Endothelial cell of umbilical vein (primary cell): ENCODE measurements at regions not wholly inside any gene's neighbourhood (a gene's known extent, or its start where the extent isn't known, plus 50 kb on each side); places are given as distances from the start of the nearest gene placed in this dataset.

Experiments used
- BruUV-seq: library from RNA; stranded (reverse); fragments of 400-500 nt; replicated peaks from 2 replicates; lab custom pipeline; 2021; lab: Mats Ljungman, UMichigan
- CTCF ChIA-PET: fragments of 300-600, 350-600 bp; sonication (Branson Sonifier 250); formaldehyde crosslinking; loops from one replicate; lab custom pipeline; 2021; ENCODE audit warnings: antibody characterized with exemption, inconsistent platforms; lab: Charles Lee
- POLR2A ChIA-PET: fragments of 300-600, 350-600 bp; sonication (Branson Sonifier 250); formaldehyde crosslinking; loops from one replicate; lab custom pipeline; 2021; ENCODE audit warnings: antibody characterized with exemption, inconsistent platforms; lab: Charles Lee
- DNase-seq: peaks from one replicate; pipeline ENCODE4 v3.0.0-alpha.2; 2011; ENCODE audit warnings: low read depth, low spot score
- FAIRE-seq: peaks from 2 replicates; lab custom pipeline; 2011; peaks lifted over from hg19 to GRCh38; lab: Jason Lieb, UNC
- H2AFZ ChIP-seq: 2 replicates; pipeline ENCODE4 v1.6.0; 2012; ENCODE audit warnings: low read depth, low read length, control low read depth, inconsistent platforms
- H3K27ac ChIP-seq: 2 replicates; pipeline ENCODE4 v1.5.1; 2011; ENCODE audit warnings: low read depth, mild to moderate bottlenecking, control low read depth, low read length, moderate library complexity; ENCODE audit not compliant: insufficient read depth
- H3K27me3 ChIP-seq, 2 experiments: 2 replicates each; pipeline versions ENCODE4 v1.6.0 to v1.6.1; 2011; ENCODE audit warnings: low read length in 2 of 2, mixed read lengths in 1 of 2; ENCODE audit not compliant: control insufficient read depth in 2 of 2, insufficient read depth in 2 of 2
- H3K36me3 ChIP-seq, 2 experiments: 2 replicates in 1 of 2; 3 replicates in 1 of 2; pipeline ENCODE4 v1.5.1; 2011; ENCODE audit warnings: low read length in 2 of 2, mild to moderate bottlenecking in 1 of 2, moderate library complexity in 1 of 2; ENCODE audit not compliant: control insufficient read depth in 2 of 2, insufficient read depth in 2 of 2; ENCODE audit errors: extremely low read depth in 1 of 2
- H3K4me1 ChIP-seq: 3 replicates; pipeline ENCODE4 v1.5.1; 2011; ENCODE audit warnings: mild to moderate bottlenecking, low read length; ENCODE audit not compliant: control insufficient read depth, insufficient read depth; ENCODE audit errors: extremely low read depth
- H3K4me2 ChIP-seq: 2 replicates; pipeline ENCODE4 v1.6.1; 2011; ENCODE audit warnings: low read length, control low read depth, mixed read lengths; ENCODE audit not compliant: insufficient read depth
- H3K4me3 ChIP-seq, 3 experiments: fragments of 200-600 bp in 1 of 3; sonication (generic), shearing (Covaris generic) in 1 of 3; replicated peaks in 1 of 3; 2 replicates each; pipeline ENCODE4 v1.5.1; 2011 to 2016; ENCODE audit warnings: control low read depth in 3 of 3, low read length in 3 of 3, mild to moderate bottlenecking in 2 of 3, inconsistent platforms in 1 of 3, low read depth in 1 of 3, moderate library complexity in 1 of 3; ENCODE audit not compliant: insufficient read depth in 1 of 3
- H3K79me2 ChIP-seq: 2 replicates; pipeline ENCODE4 v1.6.0; 2012; ENCODE audit warnings: low read length, inconsistent platforms; ENCODE audit not compliant: control insufficient read depth, insufficient read depth
- H3K9ac ChIP-seq: replicated peaks from 2 replicates; pipeline ENCODE3; 2011; ENCODE audit warnings: low read length, control low read depth; ENCODE audit not compliant: insufficient read depth; ENCODE audit errors: extremely low read depth
- H3K9me1 ChIP-seq: replicated peaks from 3 replicates; pipeline ENCODE4 v1.6.0; 2011; ENCODE audit warnings: mild to moderate bottlenecking, low read length; ENCODE audit not compliant: control insufficient read depth, insufficient read depth; ENCODE audit errors: extremely low read depth
- H3K9me3 ChIP-seq: replicated peaks from 2 replicates; pipeline ENCODE4 v1.5.1; 2012; ENCODE audit warnings: low read length, inconsistent platforms; ENCODE audit not compliant: control insufficient read depth, insufficient read depth
- H4K20me1 ChIP-seq: replicated peaks from 2 replicates; pipeline ENCODE3; 2011; ENCODE audit warnings: mild to moderate bottlenecking, low read length; ENCODE audit not compliant: control insufficient read depth, insufficient read depth; ENCODE audit errors: extremely low read depth
- CTCF ChIP-seq, 2 donors: IDR thresholded peaks; 1 replicate in 1 of 2; 2 replicates in 1 of 2; pipeline ENCODE4 v1.5.1; 2011; ENCODE audit warnings: low read length in 2 of 2, mild to moderate bottlenecking in 2 of 2, moderate library complexity in 2 of 2, control low read depth in 1 of 2, inconsistent platforms in 1 of 2, low read depth in 1 of 2; ENCODE audit not compliant: insufficient read depth in 1 of 2; ENCODE audit errors: extremely low read depth in 1 of 2
- EZH2 ChIP-seq: IDR thresholded peaks from 2 replicates; pipeline ENCODE4 v1.6.1; 2012; ENCODE audit warnings: borderline replicate concordance, low read depth, mild to moderate bottlenecking, moderate library complexity, low read length, inconsistent platforms; ENCODE audit not compliant: severe bottlenecking
- FOS ChIP-seq: IDR thresholded peaks from 2 replicates; pipeline ENCODE4 v1.6.1; 2011; ENCODE audit warnings: mild to moderate bottlenecking, low read length, moderate library complexity, borderline replicate concordance; ENCODE audit not compliant: insufficient read depth
- GATA2 ChIP-seq: IDR thresholded peaks from 2 replicates; pipeline ENCODE4 v1.7.0; 2011; ENCODE audit warnings: low read depth, mild to moderate bottlenecking, moderate library complexity, mixed read lengths, low read length; ENCODE audit not compliant: insufficient read length, insufficient read depth
- JUN ChIP-seq: IDR thresholded peaks from 2 replicates; pipeline ENCODE4 v1.6.1; 2011; ENCODE audit warnings: borderline replicate concordance, low read depth; ENCODE audit not compliant: insufficient read length, insufficient read depth
- MYC ChIP-seq: IDR thresholded peaks from one replicate; pipeline ENCODE4 v1.6.1; 2011; ENCODE audit warnings: mild to moderate bottlenecking, low read depth, low read length
- POLR2A ChIP-seq: IDR thresholded peaks from 2 replicates; pipeline ENCODE4 v1.6.1; 2012; ENCODE audit warnings: low read depth, mild to moderate bottlenecking, control low read depth, low read length
- POLR2AphosphoS5 ChIP-seq: IDR thresholded peaks from 2 replicates; pipeline ENCODE4 v1.6.1; 2012; ENCODE audit warnings: low read depth, mild to moderate bottlenecking, control low read depth, low read length, moderate library complexity; ENCODE audit not compliant: insufficient read depth
- dilution Hi-C: fragments of 300-500 bp; cut with MboI; formaldehyde crosslinking; loops from one replicate; pipeline ENCODE4 v1.15.0; 2019; ENCODE audit warnings: low sequenced_read_pairs; ENCODE audit not compliant: extremely low pct_ligation_motif_present
- intact Hi-C: fragments of 100-400 bp; cut with micrococcal nuclease; formaldehyde crosslinking; loops from one replicate; pipeline ENCODE4 v1.10.0; 2022
- TF ChIP-seq, protein P1 (sequence below): IDR thresholded peaks from 2 replicates; pipeline ENCODE4 v1.6.1; 2011; ENCODE audit not compliant: insufficient read depth, insufficient read length

DNA sequence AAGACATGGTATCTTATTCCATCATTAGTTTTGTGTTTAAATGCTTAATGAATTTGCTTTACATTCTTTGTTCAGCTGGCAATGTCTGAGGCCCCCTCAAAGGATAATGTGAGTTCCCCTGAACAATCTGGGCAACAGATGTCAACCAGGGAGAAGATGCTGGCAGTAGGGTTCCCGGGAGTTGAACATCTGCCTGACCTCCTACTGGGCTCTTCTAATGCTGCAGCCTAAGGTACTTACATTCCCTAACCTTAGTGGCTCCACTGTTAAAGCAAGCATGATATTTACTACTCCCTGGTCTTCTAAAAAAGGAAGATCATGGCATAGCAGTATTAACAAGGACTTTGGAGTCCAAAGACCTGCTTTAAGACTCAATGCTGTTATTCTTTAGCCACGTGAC is 574.9 kb upstream of the NR5A2 start:
- Histone ChIP-seq H4K20me1 (no peaks in the 10 kb centered on the region), H3K36me3 (no peaks in the 10 kb centered on the region), H3K9me3 (no peaks in the 10 kb centered on the region), H3K4me1 (no peaks in the 10 kb centered on the region), H3K9me1 (no peaks in the 10 kb centered on the region), H2AFZ (no peak overlapping the region), H3K27me3 (peaks cover 2 to 4% of the 10 kb centered on the region in 2 experiments), H3K27ac (no peak overlapping the region), H3K4me2 (no peak overlapping the region), H3K4me3 (no peak overlapping the region), H3K79me2 (no peaks in the 10 kb centered on the region), H3K9ac (no peak overlapping the region)
- DNase-seq (no peak), FAIRE-seq (no peak)
- BruUV-seq, result no TSS peak
- CTCF ChIA-PET, result interaction anchor here (0.9 to 1.0 kb wide), 2 partner anchors 11 to 27 kb away, joined by 3 read pairs; no protein-coding TSS in a partner anchor
- dilution Hi-C loops, result no loop called here
- POLR2A ChIA-PET, result no interaction called here
- intact Hi-C loops, result no loop called here
- TF ChIP-seq GATA2, result no peak
- no peak for TF ChIP-seq POLR2A
- no peak for TF ChIP-seq EZH2
- TF ChIP-seq MYC, result no peak
- TF ChIP-seq JUN, result no peak
- TF ChIP-seq, protein P1, sequence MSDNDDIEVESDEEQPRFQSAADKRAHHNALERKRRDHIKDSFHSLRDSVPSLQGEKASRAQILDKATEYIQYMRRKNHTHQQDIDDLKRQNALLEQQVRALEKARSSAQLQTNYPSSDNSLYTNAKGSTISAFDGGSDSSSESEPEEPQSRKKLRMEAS, result no peak
- TF ChIP-seq FOS, result no peak
- TF ChIP-seq POLR2AphosphoS5, result no peak
- no peak for TF ChIP-seq CTCF (IDR thresholded peaks at IDR 0.05; ENCODE audit: extremely low read depth in 1 of 2, insufficient read depth in 1 of 2, low read depth in 1 of 2, low read length in 2 of 2)
